Left lung (tissue), 4 donors: ENCODE measurements at regions not wholly inside any gene's neighbourhood (a gene's known extent, or its start where the extent isn't known, plus 50 kb on each side); places are given as distances from the start of the nearest gene placed in this dataset.

Experiments
- ATAC-seq: fragments of 200-7000 bp; cut with Tn5 transposase; one replicate; pipeline ENCODE4 v1.9.1; 2020; ENCODE audit warnings: moderate library complexity
- DNase-seq, 4 donors: peaks; one replicate each; pipeline ENCODE4 v3.0.0-alpha.2; 2013 to 2020
- H3K27ac ChIP-seq, 2 donors: fragments of 200-600 bp; sonication (generic) in 1 of 2; one replicate each; pipeline versions ENCODE4 v1.5.0 to v1.8.0; 2020 to 2021
- H3K27me3 ChIP-seq, 2 donors: fragments of 200-600 bp; sonication (generic) in 1 of 2; one replicate each; pipeline versions ENCODE4 v1.5.0 to v1.8.0; 2020 to 2021
- H3K36me3 ChIP-seq, 2 donors: fragments of 200-600 bp; sonication (generic) in 1 of 2; one replicate each; pipeline versions ENCODE4 v1.5.0 to v1.8.0; 2020 to 2021
- H3K4me1 ChIP-seq, 2 donors: fragments of 200-600 bp; one replicate each; pipeline ENCODE4 v1.8.0; 2021
- H3K4me3 ChIP-seq, 2 donors: fragments of 200-600 bp; sonication (generic) in 1 of 2; one replicate each; pipeline versions ENCODE4 v1.5.0 to v1.8.0; 2020 to 2021; ENCODE audit warnings: mild to moderate bottlenecking in 1 of 2
- H3K9me3 ChIP-seq, 2 donors: fragments of 200-600 bp; sonication (generic) in 1 of 2; one replicate each; pipeline versions ENCODE4 v1.5.0 to v1.8.0; 2020 to 2021
- intact Hi-C, 2 donors: fragments of 100-400 bp; cut with DNase I; formaldehyde crosslinking; loops; one replicate each; pipeline versions ENCODE4 v1.11.2 to v1.14.2; 2022
- TF ChIP-seq, protein P1 (sequence below), 2 donors: fragments of 200-600 bp; sonication (generic) in 1 of 2; IDR thresholded peaks; one replicate each; pipeline versions ENCODE4 v1.5.0 to v1.8.0; 2021; ENCODE audit warnings: antibody characterized with exemption in 2 of 2
- donor health status: DM: no; HTN: yes; CAD: no.
- donor health status: DM: no; HTN: no; CAD: no.

DNA sequence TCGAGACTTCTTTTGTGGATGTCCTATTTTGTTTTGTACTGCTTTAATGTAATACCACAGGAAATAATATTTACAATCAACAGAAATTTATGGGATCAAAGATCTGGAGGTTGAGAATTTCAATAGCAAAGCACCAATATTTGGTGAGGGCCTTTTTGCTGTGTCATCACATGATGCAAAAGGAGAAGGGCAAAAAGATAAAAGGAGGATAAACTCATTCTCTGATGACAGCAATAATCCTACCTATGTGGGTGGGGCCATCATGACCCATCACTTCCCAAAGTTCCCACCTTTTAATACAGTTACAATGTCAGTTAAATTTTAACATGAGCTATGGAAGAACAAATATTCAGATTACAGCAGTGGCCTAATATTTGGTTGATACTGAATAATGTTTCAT, 832.9 kb downstream of the OTOL1 start:
- no peaks in the 10 kb centered on the region for H3K27me3 ChIP-seq
- H3K9me3 ChIP-seq = peaks cover 0 to 8% of the 10 kb centered on the region in 2 donors
- intact Hi-C loops = no loop called here
- TF ChIP-seq, protein P1, sequence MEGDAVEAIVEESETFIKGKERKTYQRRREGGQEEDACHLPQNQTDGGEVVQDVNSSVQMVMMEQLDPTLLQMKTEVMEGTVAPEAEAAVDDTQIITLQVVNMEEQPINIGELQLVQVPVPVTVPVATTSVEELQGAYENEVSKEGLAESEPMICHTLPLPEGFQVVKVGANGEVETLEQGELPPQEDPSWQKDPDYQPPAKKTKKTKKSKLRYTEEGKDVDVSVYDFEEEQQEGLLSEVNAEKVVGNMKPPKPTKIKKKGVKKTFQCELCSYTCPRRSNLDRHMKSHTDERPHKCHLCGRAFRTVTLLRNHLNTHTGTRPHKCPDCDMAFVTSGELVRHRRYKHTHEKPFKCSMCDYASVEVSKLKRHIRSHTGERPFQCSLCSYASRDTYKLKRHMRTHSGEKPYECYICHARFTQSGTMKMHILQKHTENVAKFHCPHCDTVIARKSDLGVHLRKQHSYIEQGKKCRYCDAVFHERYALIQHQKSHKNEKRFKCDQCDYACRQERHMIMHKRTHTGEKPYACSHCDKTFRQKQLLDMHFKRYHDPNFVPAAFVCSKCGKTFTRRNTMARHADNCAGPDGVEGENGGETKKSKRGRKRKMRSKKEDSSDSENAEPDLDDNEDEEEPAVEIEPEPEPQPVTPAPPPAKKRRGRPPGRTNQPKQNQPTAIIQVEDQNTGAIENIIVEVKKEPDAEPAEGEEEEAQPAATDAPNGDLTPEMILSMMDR (IDR thresholded peaks at IDR 0.05) = no peak
- H3K27ac ChIP-seq = no peak overlapping the region
- DNase-seq (no peak), ATAC-seq (no peak)
- no peaks in the 10 kb centered on the region for H3K4me1 ChIP-seq
- H3K36me3 ChIP-seq = no peaks in the 10 kb centered on the region
- no peak overlapping the region for H3K4me3 ChIP-seq

DNA sequence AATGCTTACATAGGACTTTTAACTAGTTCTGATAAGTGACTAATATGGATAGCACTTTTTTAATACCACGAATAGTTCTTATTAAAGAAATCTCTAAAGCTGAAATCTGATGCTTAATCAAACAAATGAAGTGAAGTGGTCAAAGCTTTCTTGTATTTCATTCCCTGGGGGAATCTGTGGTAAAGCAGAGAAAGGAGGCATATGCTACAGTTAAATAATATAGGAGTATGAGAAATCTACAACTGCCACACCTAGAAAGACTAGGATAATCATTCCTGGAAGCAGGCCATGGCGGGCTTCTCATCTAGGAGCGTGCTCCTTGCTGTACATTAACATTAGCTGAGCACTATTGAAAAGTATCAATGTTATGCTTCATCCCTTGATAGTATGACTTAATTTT, 835.7 kb downstream of the OTOL1 start:
- no peaks in the 10 kb centered on the region for H3K36me3 ChIP-seq
- no peaks in the 10 kb centered on the region for H3K27me3 ChIP-seq
- H3K4me1 ChIP-seq = no peaks in the 10 kb centered on the region
- H3K4me3 ChIP-seq = no peak overlapping the region
- TF ChIP-seq, protein P1 (IDR thresholded peaks at IDR 0.05) = no peak
- no peak for ATAC-seq
- intact Hi-C loops = no loop called here
- peaks cover 0 to 10% of the 10 kb centered on the region in 2 donors for H3K9me3 ChIP-seq
- DNase-seq = no peak
- no peak overlapping the region for H3K27ac ChIP-seq

GRCh38 chr3:162334537-162334936, 837.9 kb downstream of the OTOL1 start:
- Histone ChIP-seq H3K27ac (no peak overlapping the region), H3K9me3 (peaks cover 0 to 10% of the 10 kb centered on the region in 2 donors), H3K27me3 (no peaks in the 10 kb centered on the region), H3K36me3 (no peaks in the 10 kb centered on the region), H3K4me1 (no peaks in the 10 kb centered on the region), H3K4me3 (no peak overlapping the region)
- ATAC-seq (no peak), DNase-seq (no peak)
- intact Hi-C loops = no loop called here
- TF ChIP-seq, protein P1 (IDR thresholded peaks at IDR 0.05) = no peak

- Histone ChIP-seq H3K36me3 (no peaks in the 10 kb centered on the region), H3K4me3 (no peak overlapping the region), H3K4me1 (no peaks in the 10 kb centered on the region), H3K9me3 (peaks cover 0 to 8% of the 10 kb centered on the region in 2 donors), H3K27me3 (no peaks in the 10 kb centered on the region), H3K27ac (no peak overlapping the region)
- TF ChIP-seq, protein P1 (IDR thresholded peaks at IDR 0.05) = no peak
- intact Hi-C loops = no loop called here
- ATAC-seq (no peak), DNase-seq (no peak)
Measured at GRCh38 chr3:162337630-162338029, 841.0 kb downstream of the OTOL1 start.

- DNase-seq = no peak
- Histone ChIP-seq H3K4me1 (no peaks in the 10 kb centered on the region), H3K9me3 (peaks cover 0 to 5% of the 10 kb centered on the region in 2 donors), H3K27me3 (no peaks in the 10 kb centered on the region), H3K4me3 (no peak overlapping the region), H3K36me3 (no peaks in the 10 kb centered on the region), H3K27ac (no peak overlapping the region)
- no peak for ATAC-seq
- intact Hi-C loops = no loop called here
- TF ChIP-seq, protein P1 (IDR thresholded peaks at IDR 0.05) = no peak
Measured at GRCh38 chr3:162338514-162338913, 841.9 kb downstream of the OTOL1 start.
